Thyroid gland (tissue), 4 donors: ENCODE measurements at regions not wholly inside any gene's neighbourhood (a gene's known extent, or its start where the extent isn't known, plus 50 kb on each side); places are given as distances from the start of the nearest gene placed in this dataset.

Source experiments
- CTCF ChIP-seq, 6 experiments: fragments of 200-600 bp in 3 of 6; fragments of 450-650 bp in 3 of 6; sonication (generic) in 3 of 6; IDR thresholded peaks; one replicate each; pipeline ENCODE4 v1.5.1; 2016 to 2019; ENCODE audit warnings: antibody characterized with exemption in 6 of 6, mild to moderate bottlenecking in 2 of 6, inconsistent platforms in 1 of 6, moderate library complexity in 1 of 6
- POLR2A ChIP-seq, 2 donors: fragments of 450-650 bp; IDR thresholded peaks; one replicate each; pipeline ENCODE4 v1.6.1; 2017; ENCODE audit warnings: antibody characterized with exemption in 2 of 2, mild to moderate bottlenecking in 2 of 2, moderate library complexity in 1 of 2

DNA sequence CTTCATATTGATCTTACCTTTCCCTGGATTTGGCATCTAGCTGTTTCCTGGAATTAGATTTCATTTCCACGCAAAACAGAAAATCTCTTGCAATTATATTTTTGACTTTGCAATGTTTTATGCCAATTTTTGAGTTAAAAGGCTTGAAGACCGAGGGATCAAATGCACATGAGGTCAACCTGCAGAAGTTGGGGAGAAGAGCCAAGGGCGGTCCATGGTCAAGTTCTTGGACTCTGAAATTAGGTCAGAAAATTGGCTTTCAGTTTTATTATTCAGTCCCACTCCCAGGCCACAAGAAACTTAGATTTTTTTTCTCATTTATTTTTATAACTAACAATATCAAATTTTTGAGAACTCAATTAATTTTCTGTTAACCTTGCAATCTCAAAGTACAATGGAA, 499.1 kb upstream of the USP24 start:
- TF ChIP-seq CTCF (IDR thresholded peaks at IDR 0.05) (no peak), POLR2A (IDR thresholded peaks at IDR 0.05) (no peak)
